Left lung (tissue), 4 donors: ENCODE measurements at regions not wholly inside any gene's neighbourhood (a gene's known extent, or its start where the extent isn't known, plus 50 kb on each side); places are given as distances from the start of the nearest gene placed in this dataset.

ENCODE experiments used
- ATAC-seq: fragments of 200-7000 bp; cut with Tn5 transposase; one replicate; pipeline ENCODE4 v1.9.1; 2020; ENCODE audit warnings: moderate library complexity
- DNase-seq, 4 donors: peaks; one replicate each; pipeline ENCODE4 v3.0.0-alpha.2; 2013 to 2020
- H3K27ac ChIP-seq, 2 donors: fragments of 200-600 bp; sonication (generic) in 1 of 2; one replicate each; pipeline versions ENCODE4 v1.5.0 to v1.8.0; 2020 to 2021
- H3K27me3 ChIP-seq, 2 donors: fragments of 200-600 bp; sonication (generic) in 1 of 2; one replicate each; pipeline versions ENCODE4 v1.5.0 to v1.8.0; 2020 to 2021
- H3K36me3 ChIP-seq, 2 donors: fragments of 200-600 bp; sonication (generic) in 1 of 2; one replicate each; pipeline versions ENCODE4 v1.5.0 to v1.8.0; 2020 to 2021
- H3K4me1 ChIP-seq, 2 donors: fragments of 200-600 bp; one replicate each; pipeline ENCODE4 v1.8.0; 2021
- H3K4me3 ChIP-seq, 2 donors: fragments of 200-600 bp; sonication (generic) in 1 of 2; one replicate each; pipeline versions ENCODE4 v1.5.0 to v1.8.0; 2020 to 2021; ENCODE audit warnings: mild to moderate bottlenecking in 1 of 2
- H3K9me3 ChIP-seq, 2 donors: fragments of 200-600 bp; sonication (generic) in 1 of 2; one replicate each; pipeline versions ENCODE4 v1.5.0 to v1.8.0; 2020 to 2021
- CTCF ChIP-seq, 2 donors: fragments of 200-600 bp; sonication (generic) in 1 of 2; IDR thresholded peaks; one replicate each; pipeline versions ENCODE4 v1.5.0 to v1.8.0; 2021; ENCODE audit warnings: antibody characterized with exemption in 2 of 2
- intact Hi-C, 2 donors: fragments of 100-400 bp; cut with DNase I; formaldehyde crosslinking; loops; one replicate each; pipeline versions ENCODE4 v1.11.2 to v1.14.2; 2022
- donor health status: DM: no; HTN: yes; CAD: no.
- donor health status: DM: no; HTN: no; CAD: no.

- Histone ChIP-seq H3K36me3 (no peaks in the 10 kb centered on the region), H3K27ac (no peak overlapping the region), H3K27me3 (peaks cover 0 to 6% of the 10 kb centered on the region in 2 donors), H3K4me1 (peaks cover 0 to 11% of the 10 kb centered on the region in 2 donors), H3K4me3 (no peak overlapping the region), H3K9me3 (no peaks in the 10 kb centered on the region)
- ATAC-seq (no peak), DNase-seq (no peak)
- intact Hi-C loops, result no loop called here
- TF ChIP-seq CTCF (IDR thresholded peaks at IDR 0.05), result no peak
Observed at GRCh38 chr20:58000861-58001260, 227.6 kb downstream of the ANKRD60 start.

- DNase-seq, result peak in 1 of 4 donors; percentile 24
- Histone ChIP-seq H3K27me3 (peaks cover 0 to 6% of the 10 kb centered on the region in 2 donors), H3K27ac (peak overlapping the region; percentile 19 to 45), H3K4me1 (peaks cover 0 to 11% of the 10 kb centered on the region in 2 donors), H3K9me3 (no peaks in the 10 kb centered on the region), H3K36me3 (no peaks in the 10 kb centered on the region), H3K4me3 (peak overlapping the region in 1 of 2 donors; percentile 11)
- no peak for TF ChIP-seq CTCF (IDR thresholded peaks at IDR 0.05)
- peak; percentile 64 for ATAC-seq
- intact Hi-C loops, result no loop called here
Observed at GRCh38 chr20:57999465-58000111, 228.9 kb downstream of the ANKRD60 start.

- Histone ChIP-seq H3K4me3 (peak overlapping the region in 1 of 2 donors; percentile 11), H3K27me3 (peaks cover 0 to 6% of the 10 kb centered on the region in 2 donors), H3K4me1 (peaks cover 0 to 11% of the 10 kb centered on the region in 2 donors), H3K27ac (peak overlapping the region; percentile 19 to 45), H3K9me3 (no peaks in the 10 kb centered on the region), H3K36me3 (no peaks in the 10 kb centered on the region)
- DNase-seq, result no peak
- TF ChIP-seq CTCF (IDR thresholded peaks at IDR 0.05), result no peak
- intact Hi-C loops, result no loop called here
- ATAC-seq, result no peak
Observed at GRCh38 chr20:57998981-57999464, 229.4 kb downstream of the ANKRD60 start.

- Histone ChIP-seq H3K4me3 (no peak overlapping the region), H3K4me1 (peaks cover 0 to 11% of the 10 kb centered on the region in 2 donors), H3K36me3 (no peaks in the 10 kb centered on the region), H3K27me3 (peaks cover 0 to 6% of the 10 kb centered on the region in 2 donors), H3K9me3 (no peaks in the 10 kb centered on the region), H3K27ac (no peak overlapping the region)
- ATAC-seq (no peak), DNase-seq (no peak)
- no peak for TF ChIP-seq CTCF (IDR thresholded peaks at IDR 0.05)
- intact Hi-C loops, result no loop called here
Observed at GRCh38 chr20:57998276-57998675, 230.2 kb downstream of the ANKRD60 start.

- Histone ChIP-seq H3K27me3 (peaks cover 0 to 6% of the 10 kb centered on the region in 2 donors), H3K27ac (no peak overlapping the region), H3K4me1 (peaks cover 0 to 11% of the 10 kb centered on the region in 2 donors), H3K36me3 (no peaks in the 10 kb centered on the region), H3K4me3 (no peak overlapping the region), H3K9me3 (no peaks in the 10 kb centered on the region)
- ATAC-seq (no peak), DNase-seq (no peak)
- no peak for TF ChIP-seq CTCF (IDR thresholded peaks at IDR 0.05)
- intact Hi-C loops, result no loop called here
Observed at GRCh38 chr20:57996936-57997890, 231.2 kb downstream of the ANKRD60 start.
